Stomach (tissue), 4 donors: ENCODE measurements at regions not wholly inside any gene's neighbourhood (a gene's known extent, or its start where the extent isn't known, plus 50 kb on each side); places are given as distances from the start of the nearest gene placed in this dataset.

Experiments
- CTCF ChIP-seq, 7 experiments: fragments of 450-650 bp in 4 of 7; fragments of 200-600 bp in 3 of 7; sonication (generic) in 3 of 7; IDR thresholded peaks; one replicate each; pipeline ENCODE4 v1.5.1; 2016 to 2019; ENCODE audit warnings: antibody characterized with exemption in 7 of 7, control low read depth in 2 of 7, mild to moderate bottlenecking in 1 of 7
- EP300 ChIP-seq: sonication (generic); formaldehyde crosslinking; IDR thresholded peaks from one replicate; pipeline ENCODE4 v1.6.1; 2017; ENCODE audit warnings: antibody characterized with exemption

- TF ChIP-seq EP300 (no peak), CTCF (IDR thresholded peaks at IDR 0.05) (no peak)
Observed at GRCh38 chr1:69121723-69122122, 446.0 kb upstream of the LRRC7 start.
